HG02840 (cell line): ENCODE measurements at regions not wholly inside any gene's neighbourhood (a gene's known extent, or its start where the extent isn't known, plus 50 kb on each side); places are given as distances from the start of the nearest gene placed in this dataset.
"Not testable (repeated sequence)": the region's sequence is repeated elsewhere in the genome, so short reads cannot be mapped to it uniquely, and the experiment has no call there.

Experiments used
- ATAC-seq: cut with Tn5 transposase; IDR thresholded peaks from one replicate; pipeline ENCODE4 v1.9.1; 2021; ENCODE audit warnings: mild to moderate bottlenecking, moderate library complexity, moderate number of reproducible peaks; ENCODE audit not compliant: unreplicated experiment, low FRiP score

DNA sequence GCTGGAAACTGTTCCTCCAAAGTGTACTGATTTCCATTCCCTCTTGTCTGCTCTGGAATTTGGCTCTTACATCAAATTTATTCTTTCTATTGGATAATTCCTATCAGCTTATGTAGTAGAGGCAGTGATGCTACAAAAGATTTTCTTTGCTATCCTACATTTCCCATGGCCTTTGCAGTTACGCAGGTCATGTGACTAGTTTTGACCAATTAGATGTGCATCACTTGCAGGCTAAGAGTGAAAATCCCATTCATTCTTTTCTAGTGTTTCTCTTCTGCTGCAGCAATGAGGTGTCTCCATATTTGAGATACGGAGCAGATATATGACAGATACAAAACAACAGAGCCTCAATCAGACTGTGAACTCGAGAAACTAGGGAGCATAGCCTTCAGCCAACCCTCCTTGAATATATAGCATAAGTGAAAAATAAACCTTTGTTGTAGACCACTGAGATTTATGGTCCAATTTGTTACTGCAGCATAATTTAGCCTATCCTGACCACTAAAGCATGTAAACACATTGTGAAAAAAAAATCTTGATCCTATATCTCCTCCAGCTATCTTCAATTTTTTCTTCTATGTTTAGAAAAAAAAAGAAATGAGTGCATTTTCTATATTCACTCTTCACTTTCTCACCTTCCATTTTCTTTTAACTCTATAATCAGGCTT, 102.0 kb downstream of the HNMT start:
- ATAC-seq = no peak

GRCh38 chr2:138066841-138067240, 102.6 kb downstream of the HNMT start:
- no peak for ATAC-seq

GRCh38 chr2:138068669-138069068, 104.4 kb downstream of the HNMT start:
- ATAC-seq = not testable (repeated sequence)

DNA sequence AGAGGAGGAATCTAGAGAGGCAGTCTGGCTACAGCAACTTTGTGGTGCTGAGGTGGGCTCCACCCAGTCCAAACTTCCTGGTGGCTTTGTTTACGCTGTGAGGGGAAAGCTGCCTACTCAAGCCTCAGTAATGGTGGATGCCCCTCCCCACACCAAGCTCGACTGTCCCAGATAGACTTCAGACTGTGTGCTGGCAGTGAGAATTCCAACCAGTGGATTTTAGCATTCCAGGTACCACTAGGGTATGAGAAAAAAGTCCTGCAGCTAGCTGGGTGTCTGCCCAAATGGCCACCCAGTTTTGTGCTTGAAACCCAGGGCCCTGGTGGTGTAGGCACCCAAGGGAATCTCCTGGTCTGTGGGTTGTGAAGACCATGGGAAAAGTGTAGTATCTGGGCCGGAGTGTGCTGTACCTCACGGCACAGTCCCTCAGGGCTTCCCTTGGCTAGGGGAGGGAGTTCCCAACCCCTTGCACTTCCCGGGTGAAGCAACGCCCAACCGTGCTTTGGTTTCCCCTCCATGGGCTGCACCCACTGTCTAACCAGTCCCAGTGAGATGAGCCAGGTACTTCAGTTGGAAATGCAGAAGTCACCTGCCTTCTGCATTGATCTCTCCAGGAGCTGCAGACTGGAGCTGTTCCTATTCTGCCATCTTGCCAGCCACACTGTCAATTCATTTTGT, 106.9 kb downstream of the HNMT start:
- ATAC-seq = not testable (repeated sequence)

- ATAC-seq = no peak
Measured at GRCh38 chr2:138071720-138072719, 107.7 kb downstream of the HNMT start.

DNA sequence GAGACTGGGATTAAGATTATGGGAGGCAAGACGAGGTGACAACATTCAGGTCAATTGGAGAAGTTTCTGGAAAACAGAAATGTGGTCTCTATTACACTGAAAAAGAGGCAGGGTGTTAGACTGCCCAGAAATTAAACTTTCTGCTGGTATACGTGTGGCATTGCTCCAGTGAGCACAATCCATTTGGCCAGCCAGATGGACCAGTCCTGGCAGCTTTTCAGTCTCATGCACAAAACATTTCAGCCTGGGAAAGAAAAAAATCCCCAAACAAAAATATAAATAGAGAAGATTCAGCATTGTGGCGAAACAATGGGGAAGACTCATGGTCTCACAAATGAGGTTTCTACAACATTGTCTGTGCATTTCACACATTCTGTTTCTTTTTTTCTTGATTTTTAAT, 113.9 kb downstream of the HNMT start:
- no peak for ATAC-seq

DNA sequence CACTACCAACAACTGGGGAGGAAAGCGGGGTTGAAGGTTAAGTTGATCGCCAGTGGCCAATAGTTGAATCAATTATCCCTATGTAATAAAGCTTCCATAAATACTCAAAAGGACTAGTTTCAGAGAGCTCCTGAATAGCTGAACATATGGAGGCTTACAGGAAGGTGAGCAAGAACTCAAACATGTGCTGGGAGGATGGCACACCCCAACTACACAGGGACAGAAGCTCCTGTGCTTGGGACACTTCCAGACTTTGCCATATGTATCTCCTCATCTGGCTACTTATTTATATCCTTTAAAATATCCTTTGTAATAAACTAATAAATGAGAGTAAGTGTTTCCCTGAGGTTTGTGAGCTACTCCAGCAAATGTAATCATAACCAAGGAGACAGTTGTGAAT, 115.7 kb downstream of the HNMT start:
- no peak for ATAC-seq

DNA sequence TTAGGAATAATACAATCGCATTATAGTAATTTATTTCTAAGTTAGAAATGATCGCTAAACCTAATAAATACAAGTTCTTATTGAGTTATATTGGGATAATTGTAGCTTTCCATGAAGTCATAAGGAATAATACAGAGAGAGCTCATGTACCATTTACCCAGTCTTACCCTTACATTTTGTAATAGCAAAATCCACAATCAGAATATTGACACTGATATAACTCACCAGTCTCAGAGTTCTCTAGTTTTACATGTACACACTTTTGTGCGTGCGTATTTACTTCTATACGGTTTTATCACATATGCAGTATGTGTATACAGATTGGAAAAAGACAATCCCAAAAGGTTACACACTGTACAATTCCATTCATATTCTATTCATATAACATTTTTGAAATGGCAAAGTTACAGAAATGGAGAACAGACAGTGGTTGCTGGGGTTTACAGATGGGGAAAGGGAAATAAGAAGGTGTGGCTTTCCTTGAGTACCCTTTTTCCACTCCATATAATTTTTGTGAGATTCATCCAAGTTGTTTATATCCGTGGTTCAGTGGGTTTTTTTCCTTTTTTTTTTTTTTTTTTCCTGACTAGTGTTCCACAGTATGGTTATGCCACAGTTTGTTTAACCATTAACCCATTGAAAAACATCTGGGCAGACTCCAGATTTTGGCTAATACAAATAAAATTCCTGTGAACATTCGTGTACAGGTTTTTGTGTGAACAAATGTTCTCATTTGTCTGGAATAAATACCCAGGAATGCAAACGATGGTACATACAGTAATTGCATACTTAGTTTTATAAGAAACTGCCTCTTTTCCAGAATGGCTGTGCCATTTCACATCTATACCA, 117.2 kb downstream of the HNMT start:
- no peak for ATAC-seq

DNA sequence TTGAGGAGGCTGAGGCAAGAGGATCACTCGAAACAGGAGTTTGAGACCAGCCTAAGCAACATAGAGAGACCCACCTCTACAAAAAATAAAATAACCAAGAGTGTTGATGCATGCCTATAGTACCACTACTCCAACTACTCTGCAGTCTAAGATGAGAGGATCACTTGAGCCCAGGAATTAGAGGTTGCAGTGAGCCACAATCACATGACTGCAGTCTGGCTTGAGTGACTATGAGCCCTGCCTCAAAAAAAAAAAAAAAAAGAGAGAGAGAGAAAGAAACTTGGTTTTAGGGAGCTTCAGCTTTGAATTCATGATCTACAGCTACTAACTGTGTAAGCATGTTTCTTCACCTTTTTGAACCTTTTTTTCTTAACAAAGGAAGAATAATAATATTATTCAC, 119.9 kb downstream of the HNMT start:
- no peak for ATAC-seq

- not testable (repeated sequence) for ATAC-seq
Measured at GRCh38 chr2:138085441-138085840, 121.2 kb downstream of the HNMT start.

DNA sequence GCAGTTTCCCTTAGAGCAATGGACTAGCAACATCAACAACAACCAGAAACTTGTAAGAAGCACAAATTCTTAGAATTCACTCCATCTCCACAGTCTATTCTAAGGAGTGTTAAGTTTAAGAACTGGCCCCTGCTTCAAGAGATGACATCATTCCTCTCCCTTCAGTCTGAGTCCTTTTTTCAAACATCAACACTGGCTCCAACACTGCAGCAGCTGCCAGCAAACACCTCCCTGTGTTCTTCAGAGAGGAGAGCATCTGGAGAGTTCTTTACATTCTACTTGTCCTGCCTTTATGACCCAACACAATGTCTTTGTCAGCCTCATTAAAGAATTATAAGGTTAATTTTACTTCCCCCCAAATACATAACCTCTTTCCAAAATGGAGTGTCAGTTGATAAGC, 122.3 kb downstream of the HNMT start:
- ATAC-seq = no peak

DNA sequence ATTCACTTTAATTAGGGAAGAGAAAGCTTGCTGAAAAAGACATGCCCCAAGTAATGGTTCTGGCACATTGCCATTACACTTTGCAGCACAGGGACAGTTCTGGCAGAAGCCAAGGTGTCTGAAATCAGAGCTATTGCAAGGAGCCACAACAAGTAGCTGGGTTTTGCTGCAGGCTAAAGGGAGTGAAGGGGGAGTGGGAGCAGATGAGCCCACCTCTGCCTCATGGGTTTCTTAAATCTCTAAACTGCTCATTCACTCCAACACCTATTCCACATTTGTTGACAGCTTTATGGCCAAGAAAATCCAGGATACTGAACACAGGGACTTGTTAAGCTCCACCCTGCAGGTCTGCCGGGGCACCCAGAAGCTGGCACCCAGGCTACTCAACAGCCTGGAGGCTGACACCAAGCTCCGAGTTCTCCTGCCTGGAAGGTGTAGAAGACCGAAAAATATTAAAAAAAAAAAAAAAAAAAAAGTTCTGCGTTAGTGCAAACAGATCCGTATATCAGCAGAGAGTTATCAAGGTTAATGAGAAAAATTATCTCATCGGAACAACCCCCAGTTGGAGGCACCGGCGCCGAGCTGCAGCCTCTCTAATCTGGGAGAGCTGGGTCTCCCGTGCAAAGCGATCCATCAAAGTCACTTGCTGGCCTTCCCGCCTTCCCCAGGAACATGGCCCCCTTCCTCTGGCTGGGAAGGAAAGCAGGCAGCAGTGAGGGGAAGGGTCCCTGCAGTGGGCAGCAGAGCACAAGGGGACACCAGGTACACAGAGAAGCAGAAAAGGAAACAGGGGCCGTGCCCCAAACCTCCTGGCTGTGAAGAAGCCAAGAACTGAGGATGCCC, 123.7 kb downstream of the HNMT start:
- no peak for ATAC-seq

- ATAC-seq = no peak
Measured at GRCh38 chr2:138090330-138090729, 126.1 kb downstream of the HNMT start.

DNA sequence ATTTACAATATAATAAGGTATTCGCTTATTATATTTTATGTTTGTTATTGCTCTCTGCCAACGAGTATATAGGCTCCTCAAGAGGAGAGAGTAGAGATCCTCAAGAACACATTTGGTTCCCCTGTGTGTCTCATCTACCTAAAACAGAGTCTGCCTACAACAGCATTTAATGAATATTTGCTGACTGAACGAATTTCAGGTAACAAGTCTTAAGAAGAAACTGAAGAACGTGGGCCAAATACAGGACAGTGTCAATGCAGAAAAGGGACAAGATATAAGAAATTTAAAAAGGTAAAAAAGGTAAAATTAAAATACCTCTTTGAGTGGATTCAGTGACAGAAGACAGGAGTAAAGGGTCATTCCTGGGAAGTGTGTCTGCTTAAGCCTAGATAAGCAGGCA, 129.2 kb downstream of the HNMT start:
- no peak for ATAC-seq

- ATAC-seq = no peak
Measured at GRCh38 chr2:138094031-138094430, 129.8 kb downstream of the HNMT start.

- no peak for ATAC-seq
Measured at GRCh38 chr2:138095336-138095735, 131.1 kb downstream of the HNMT start.

DNA sequence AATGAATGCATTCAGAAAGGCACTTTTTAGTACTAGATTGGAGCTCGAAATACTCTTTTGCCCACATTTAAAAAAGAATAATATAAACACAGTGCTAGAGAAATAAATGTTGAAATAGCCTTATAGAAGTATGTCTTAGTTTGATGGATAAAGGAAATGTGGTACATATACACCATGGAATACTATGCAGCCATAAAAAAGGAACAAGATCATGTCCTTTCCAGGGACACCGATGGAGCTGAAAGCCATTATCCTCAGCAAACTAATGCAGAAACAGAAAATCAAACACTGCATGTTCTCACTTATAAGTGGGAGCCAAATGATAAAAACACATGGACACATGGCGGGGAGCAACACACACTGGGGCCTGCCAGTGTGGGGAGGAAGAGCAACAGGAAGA, 135.0 kb downstream of the HNMT start:
- ATAC-seq = not testable (repeated sequence)

GRCh38 chr2:138101718-138102117, 137.4 kb downstream of the HNMT start:
- ATAC-seq = no peak

DNA sequence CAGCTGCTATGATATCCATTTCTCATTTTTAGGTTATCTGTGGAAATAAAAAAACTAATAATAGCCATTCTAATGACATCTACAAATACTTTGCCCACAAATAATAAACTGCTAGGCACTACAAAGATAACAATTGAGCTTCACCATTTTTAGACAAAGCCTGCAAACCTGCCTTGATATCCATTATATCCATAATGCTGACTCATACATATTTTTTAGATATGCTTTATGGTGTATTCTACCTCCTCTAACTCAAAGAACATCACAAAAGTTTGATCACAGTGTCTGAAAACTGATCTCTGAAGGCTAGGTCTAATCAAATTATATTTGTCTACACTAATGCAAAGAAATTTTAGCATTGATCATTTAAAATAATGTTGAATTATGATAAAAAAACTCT, 138.4 kb downstream of the HNMT start:
- ATAC-seq = no peak
